SHP77 treated with DMSO at 0.1 percent for 48 hours (cell line): ENCODE measurements at regions not wholly inside any gene's neighbourhood (a gene's known extent, or its start where the extent isn't known, plus 50 kb on each side); places are given as distances from the start of the nearest gene placed in this dataset.

Experiments used
- DNase-seq: peaks from one replicate; lab custom pipeline; 2025; lab: John Stamatoyannopoulos, UW

GRCh38 chr18:54769526-54770464, 58.5 kb upstream of the RAB27B start:
- no peak for DNase-seq

- DNase-seq = no peak
Measured at GRCh38 chr18:54772056-54772455, 56.2 kb upstream of the RAB27B start.

GRCh38 chr18:54774423-54774822, 53.9 kb upstream of the RAB27B start:
- no peak for DNase-seq

- no peak for DNase-seq
Measured at GRCh38 chr18:54774981-54775665, 53.2 kb upstream of the RAB27B start.

- no peak for DNase-seq
Measured at GRCh38 chr18:54775686-54776085, 52.6 kb upstream of the RAB27B start.

- DNase-seq = no peak
Measured at GRCh38 chr18:54776282-54776977, 51.8 kb upstream of the RAB27B start.

GRCh38 chr18:54777118-54777791, 51.0 kb upstream of the RAB27B start:
- DNase-seq = no peak

- DNase-seq = no peak
Measured at GRCh38 chr18:54777989-54778388, 50.3 kb upstream of the RAB27B start.
